K562 (cell line): ENCODE measurements at regions not wholly inside any gene's neighbourhood (a gene's known extent, or its start where the extent isn't known, plus 50 kb on each side); places are given as distances from the start of the nearest gene placed in this dataset.

ENCODE experiments used
- CREB1 ChIP-seq, 2 experiments: sonication (generic) in 1 of 2; formaldehyde crosslinking in 1 of 2; IDR thresholded peaks; 2 replicates each; pipeline versions ENCODE4 v1.6.1 to v1.8.0; 2012 to 2022; ENCODE audit warnings: inconsistent platforms in 1 of 2, mild to moderate bottlenecking in 1 of 2, missing genetic modification reagents in 1 of 2, moderate library complexity in 1 of 2
- CXXC5 ChIP-seq: fragments of 250-450 bp; sonication (Bioruptor Pico); IDR thresholded peaks from 2 replicates; pipeline ENCODE4 v1.8.0; 2022; ENCODE audit warnings: inconsistent platforms, mild to moderate bottlenecking, moderate library complexity
- EP300 ChIP-seq: IDR thresholded peaks from 2 replicates; pipeline ENCODE4 v1.6.1; 2012; ENCODE audit warnings: low read length, improper control_type of control experiment
- FOXK2 ChIP-seq, 2 experiments: fragments of 450-650 bp; IDR thresholded peaks in 1 of 2; conservative IDR thresholded peaks in 1 of 2; 2 replicates each; pipeline ENCODE4 v1.6.1; 2016; ENCODE audit warnings: low read depth in 2 of 2, mild to moderate bottlenecking in 1 of 2
- GABPA ChIP-seq: fragments of 200-800 bp; sonication (Bioruptor generic); conservative IDR thresholded peaks from 2 replicates; pipeline ENCODE4 v1.6.1; 2016; ENCODE audit warnings: low read depth, missing genetic modification characterization, missing compliant biosample characterization
- JUND ChIP-seq, 2 experiments: IDR thresholded peaks; 2 replicates in 1 of 2; 3 replicates in 1 of 2; pipeline ENCODE4 v1.6.1; 2011; ENCODE audit warnings: borderline replicate concordance in 2 of 2, low read depth in 2 of 2, low read length in 2 of 2, improper control_type of control experiment in 1 of 2, missing biosample characterization in 1 of 2, missing genetic modification characterization in 1 of 2, missing genetic modification reagents in 1 of 2
- KDM1A ChIP-seq, 2 experiments: fragments of 450-650 bp; IDR thresholded peaks; 2 replicates each; pipeline ENCODE4 v1.6.1; 2016; ENCODE audit warnings: mild to moderate bottlenecking in 2 of 2
- MTA3 ChIP-seq: fragments of 450-650 bp; formaldehyde crosslinking; IDR thresholded peaks from 2 replicates; pipeline ENCODE4 v1.6.1; 2017; ENCODE audit warnings: mild to moderate bottlenecking, borderline replicate concordance
- POLR2B ChIP-seq: fragments of 450-650 bp; IDR thresholded peaks from 2 replicates; pipeline ENCODE4 v1.6.1; 2018; ENCODE audit warnings: low read depth; ENCODE audit not compliant: partially characterized antibody
- RBFOX2 ChIP-seq: fragments of 200-400 bp; formaldehyde crosslinking; IDR thresholded peaks from 2 replicates; pipeline ENCODE4 v1.6.1; 2017; ENCODE audit warnings: low read depth, mild to moderate bottlenecking, low read length, moderate library complexity
- SRSF1 ChIP-seq: fragments of 200-400 bp; formaldehyde crosslinking; IDR thresholded peaks from 2 replicates; pipeline ENCODE4 v1.6.1; 2017; ENCODE audit warnings: mild to moderate bottlenecking, low read depth, low read length, moderate library complexity
- TEAD4 ChIP-seq, 2 experiments: sonication (generic) in 1 of 2; formaldehyde crosslinking in 1 of 2; IDR thresholded peaks; 2 replicates each; pipeline versions ENCODE4 v1.6.1 to v1.8.0; 2012 to 2022; ENCODE audit warnings: borderline replicate concordance in 1 of 2, inconsistent platforms in 1 of 2, low read length in 1 of 2, mild to moderate bottlenecking in 1 of 2, missing genetic modification reagents in 1 of 2
- ZNF347 ChIP-seq: fragments of 450-650 bp; formaldehyde crosslinking; IDR thresholded peaks from 2 replicates; pipeline ENCODE4 v1.4.0; 2020; ENCODE audit warnings: low read depth, mild to moderate bottlenecking, moderate library complexity
- ZNF584 ChIP-seq: fragments of 200-800 bp; sonication (Bioruptor generic); IDR thresholded peaks from 2 replicates; pipeline ENCODE4 v1.6.1; 2016; ENCODE audit warnings: low read depth, mild to moderate bottlenecking, missing genetic modification characterization, missing compliant biosample characterization
- ZZZ3 ChIP-seq: fragments of 450-650 bp; IDR thresholded peaks from 2 replicates; pipeline ENCODE4 v1.6.1; 2016; ENCODE audit warnings: antibody characterized with exemption, mild to moderate bottlenecking, moderate library complexity
- TF ChIP-seq, protein P1 (sequence below): sonication (generic); formaldehyde crosslinking; IDR thresholded peaks from 2 replicates; pipeline ENCODE4 v1.8.1; 2023; ENCODE audit warnings: mild to moderate bottlenecking, missing genetic modification reagents, moderate library complexity
- TF ChIP-seq, protein P2 (sequence below), 2 experiments: IDR thresholded peaks in 1 of 2; conservative IDR thresholded peaks in 1 of 2; 2 replicates each; pipeline ENCODE4 v1.6.1; 2016; ENCODE audit warnings: low read depth in 2 of 2, mild to moderate bottlenecking in 1 of 2, missing compliant biosample characterization in 1 of 2, missing genetic modification characterization in 1 of 2, moderate library complexity in 1 of 2
- TF ChIP-seq, protein P3 (sequence below): IDR thresholded peaks from 2 replicates; pipeline ENCODE4 v1.6.1; 2011; ENCODE audit warnings: borderline replicate concordance, low read depth, mild to moderate bottlenecking, moderate library complexity, low read length; ENCODE audit not compliant: insufficient read depth, poor library complexity, severe bottlenecking
- TF ChIP-seq, protein P4 (sequence below): fragments of 250-450 bp; sonication (Bioruptor Pico); IDR thresholded peaks from 2 replicates; pipeline ENCODE4 v1.5.0; 2021

DNA sequence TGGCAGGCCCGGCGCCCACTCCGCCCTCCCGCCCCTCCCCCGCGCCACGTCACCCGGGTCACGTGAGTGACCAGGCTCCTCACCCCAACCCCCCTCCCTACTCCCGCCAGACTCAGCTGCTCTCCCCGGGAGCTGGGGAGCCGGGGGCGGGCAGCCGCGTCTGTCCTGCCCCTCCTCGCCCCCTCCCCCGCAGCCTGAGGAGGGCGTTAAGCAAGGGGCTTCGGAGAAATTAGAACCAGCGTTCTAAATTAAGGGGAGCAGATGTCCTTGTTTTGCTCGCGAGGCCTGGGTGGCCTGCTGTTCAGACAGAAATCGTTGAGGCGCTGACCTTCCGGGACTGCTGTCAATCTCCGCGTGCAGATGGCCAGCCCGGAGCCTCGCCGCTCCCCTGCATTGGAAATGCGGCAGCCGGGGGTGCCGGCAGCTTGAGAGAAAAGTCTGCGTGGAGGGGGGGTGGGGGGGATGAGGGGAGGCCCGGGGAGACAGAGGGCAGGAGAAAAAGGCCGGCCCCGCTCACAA, 102.2 kb upstream of the ZNF438 start (continued):
- 0 out of 2 replicates have a peak, but pooled peaks have one; percentile 5 for TF ChIP-seq EP300
- no peak for TF ChIP-seq SRSF1
- TF ChIP-seq, protein P1, sequence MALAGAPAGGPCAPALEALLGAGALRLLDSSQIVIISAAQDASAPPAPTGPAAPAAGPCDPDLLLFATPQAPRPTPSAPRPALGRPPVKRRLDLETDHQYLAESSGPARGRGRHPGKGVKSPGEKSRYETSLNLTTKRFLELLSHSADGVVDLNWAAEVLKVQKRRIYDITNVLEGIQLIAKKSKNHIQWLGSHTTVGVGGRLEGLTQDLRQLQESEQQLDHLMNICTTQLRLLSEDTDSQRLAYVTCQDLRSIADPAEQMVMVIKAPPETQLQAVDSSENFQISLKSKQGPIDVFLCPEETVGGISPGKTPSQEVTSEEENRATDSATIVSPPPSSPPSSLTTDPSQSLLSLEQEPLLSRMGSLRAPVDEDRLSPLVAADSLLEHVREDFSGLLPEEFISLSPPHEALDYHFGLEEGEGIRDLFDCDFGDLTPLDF (CRISPR knock-in tag), result no peak
- no peak for TF ChIP-seq ZZZ3
- no peak for TF ChIP-seq MTA3
- TF ChIP-seq KDM1A (IDR thresholded peaks at IDR 0.05), result no peak
- TF ChIP-seq CXXC5 (CRISPR knock-in tag), result peak; percentile 52
- peak; percentile 65 for TF ChIP-seq RBFOX2
- TF ChIP-seq ZNF584, result 0 out of 2 replicates have a peak, but pooled peaks have one; percentile 35
- TF ChIP-seq, protein P2, sequence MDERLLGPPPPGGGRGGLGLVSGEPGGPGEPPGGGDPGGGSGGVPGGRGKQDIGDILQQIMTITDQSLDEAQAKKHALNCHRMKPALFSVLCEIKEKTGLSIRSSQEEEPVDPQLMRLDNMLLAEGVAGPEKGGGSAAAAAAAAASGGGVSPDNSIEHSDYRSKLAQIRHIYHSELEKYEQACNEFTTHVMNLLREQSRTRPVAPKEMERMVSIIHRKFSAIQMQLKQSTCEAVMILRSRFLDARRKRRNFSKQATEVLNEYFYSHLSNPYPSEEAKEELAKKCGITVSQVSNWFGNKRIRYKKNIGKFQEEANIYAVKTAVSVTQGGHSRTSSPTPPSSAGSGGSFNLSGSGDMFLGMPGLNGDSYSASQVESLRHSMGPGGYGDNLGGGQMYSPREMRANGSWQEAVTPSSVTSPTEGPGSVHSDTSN (CRISPR knock-in tag; IDR thresholded peaks at IDR 0.05; ENCODE audit: low read depth), result peak; percentile 10; the same call in 1 of the 2 replicates
- TF ChIP-seq, protein P2 (tag; conservative IDR thresholded peaks at IDR 0.05; ENCODE audit: low read depth), result peak; percentile 56
- TF ChIP-seq TEAD4 (IDR thresholded peaks at IDR 0.05; ENCODE audit: low read length), result no peak
- TF ChIP-seq TEAD4 (CRISPR knock-in tag; IDR thresholded peaks at IDR 0.05; ENCODE audit: borderline replicate concordance), result no peak
- TF ChIP-seq, protein P3, sequence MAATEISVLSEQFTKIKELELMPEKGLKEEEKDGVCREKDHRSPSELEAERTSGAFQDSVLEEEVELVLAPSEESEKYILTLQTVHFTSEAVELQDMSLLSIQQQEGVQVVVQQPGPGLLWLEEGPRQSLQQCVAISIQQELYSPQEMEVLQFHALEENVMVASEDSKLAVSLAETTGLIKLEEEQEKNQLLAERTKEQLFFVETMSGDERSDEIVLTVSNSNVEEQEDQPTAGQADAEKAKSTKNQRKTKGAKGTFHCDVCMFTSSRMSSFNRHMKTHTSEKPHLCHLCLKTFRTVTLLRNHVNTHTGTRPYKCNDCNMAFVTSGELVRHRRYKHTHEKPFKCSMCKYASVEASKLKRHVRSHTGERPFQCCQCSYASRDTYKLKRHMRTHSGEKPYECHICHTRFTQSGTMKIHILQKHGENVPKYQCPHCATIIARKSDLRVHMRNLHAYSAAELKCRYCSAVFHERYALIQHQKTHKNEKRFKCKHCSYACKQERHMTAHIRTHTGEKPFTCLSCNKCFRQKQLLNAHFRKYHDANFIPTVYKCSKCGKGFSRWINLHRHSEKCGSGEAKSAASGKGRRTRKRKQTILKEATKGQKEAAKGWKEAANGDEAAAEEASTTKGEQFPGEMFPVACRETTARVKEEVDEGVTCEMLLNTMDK, result no peak
- peak; percentile 55; the same call in 1 of the 2 replicates for TF ChIP-seq JUND (IDR thresholded peaks at IDR 0.05; ENCODE audit: borderline replicate concordance, low read depth, low read length)
- TF ChIP-seq JUND (tag; IDR thresholded peaks at IDR 0.05; ENCODE audit: borderline replicate concordance, low read depth, low read length), result no peak
- TF ChIP-seq FOXK2 (conservative IDR thresholded peaks at IDR 0.05 in 1 of 2, IDR thresholded peaks at IDR 0.05 in 1 of 2; ENCODE audit: low read depth in 2 of 2), result 0 out of 4 replicates have a peak, but pooled peaks of 1 of the 2 experiments have one; percentile 25
- TF ChIP-seq, protein P4, sequence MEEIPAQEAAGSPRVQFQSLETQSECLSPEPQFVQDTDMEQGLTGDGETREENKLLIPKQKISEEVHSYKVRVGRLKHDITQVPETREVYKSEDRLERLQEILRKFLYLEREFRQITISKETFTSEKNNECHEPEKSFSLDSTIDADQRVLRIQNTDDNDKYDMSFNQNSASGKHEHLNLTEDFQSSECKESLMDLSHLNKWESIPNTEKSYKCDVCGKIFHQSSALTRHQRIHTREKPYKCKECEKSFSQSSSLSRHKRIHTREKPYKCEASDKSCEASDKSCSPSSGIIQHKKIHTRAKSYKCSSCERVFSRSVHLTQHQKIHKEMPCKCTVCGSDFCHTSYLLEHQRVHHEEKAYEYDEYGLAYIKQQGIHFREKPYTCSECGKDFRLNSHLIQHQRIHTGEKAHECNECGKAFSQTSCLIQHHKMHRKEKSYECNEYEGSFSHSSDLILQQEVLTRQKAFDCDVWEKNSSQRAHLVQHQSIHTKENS (CRISPR knock-in tag), result no peak
- no peak for TF ChIP-seq POLR2B
- TF ChIP-seq CREB1 (IDR thresholded peaks at IDR 0.05), result peak; percentile 70
- TF ChIP-seq CREB1 (CRISPR knock-in tag; IDR thresholded peaks at IDR 0.05), result no peak; the same call in 1 of the 2 replicates
- TF ChIP-seq GABPA, result no peak; the same call in 1 of the 2 replicates
- TF ChIP-seq ZNF347 (CRISPR knock-in tag), result no peak
